Sigmoid colon (tissue), 4 donors: ENCODE measurements at regions not wholly inside any gene's neighbourhood (a gene's known extent, or its start where the extent isn't known, plus 50 kb on each side); places are given as distances from the start of the nearest gene placed in this dataset.

Experiments used
- CTCF ChIP-seq, 4 experiments: fragments of 450-650 bp in 3 of 4; fragments of 200-600 bp in 1 of 4; IDR thresholded peaks; one replicate each; pipeline ENCODE4 v1.5.1; 2016 to 2019; ENCODE audit warnings: antibody characterized with exemption in 4 of 4, mild to moderate bottlenecking in 3 of 4, moderate library complexity in 2 of 4
- POLR2A ChIP-seq, 2 donors: fragments of 450-650 bp; IDR thresholded peaks; one replicate each; pipeline ENCODE4 v1.6.1; 2016; ENCODE audit warnings: antibody characterized with exemption in 2 of 2, mild to moderate bottlenecking in 2 of 2, moderate library complexity in 2 of 2
- POLR2AphosphoS5 ChIP-seq, 4 donors: sonication (generic); formaldehyde crosslinking; IDR thresholded peaks; one replicate each; pipeline ENCODE4 v1.6.1; 2017; ENCODE audit warnings: antibody characterized with exemption in 4 of 4

DNA sequence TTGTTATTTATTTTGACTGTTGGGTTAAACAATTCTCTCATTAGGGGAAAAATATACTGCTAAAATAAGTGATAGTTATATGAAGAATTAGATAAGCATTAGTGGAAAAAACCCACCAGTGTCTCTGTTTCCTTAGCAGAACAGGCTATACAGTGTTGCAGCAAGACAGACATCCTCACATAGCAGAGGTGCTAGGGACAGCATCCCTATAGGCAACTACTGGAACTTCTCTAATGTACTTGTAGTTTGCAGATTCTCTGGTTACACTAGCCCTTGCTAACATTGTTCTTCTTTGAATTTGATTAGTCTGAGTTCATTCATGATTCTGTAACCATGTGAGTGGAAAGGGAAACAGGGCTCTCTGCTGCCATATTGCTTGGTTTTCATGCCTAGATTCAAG is 661.8 kb upstream of the RGMB start:
- no peak for TF ChIP-seq CTCF (IDR thresholded peaks at IDR 0.05)
- no peak for TF ChIP-seq POLR2A (IDR thresholded peaks at IDR 0.05)
- TF ChIP-seq POLR2AphosphoS5 (IDR thresholded peaks at IDR 0.05): no peak
